ENCODE measurements at regions not wholly inside any gene's neighbourhood (a gene's known extent, or its start where the extent isn't known, plus 50 kb on each side); places are given as distances from the start of the nearest gene placed in this dataset.

- no peak for DNase-seq (ENCODE audit: low spot score)
Observed at GRCh38 chr10:128557149-128557710, 431.0 kb upstream of the MKI67 start.

- no peak for DNase-seq (ENCODE audit: low spot score)
Observed at GRCh38 chr10:128560406-128560805, 434.2 kb upstream of the MKI67 start.

- DNase-seq (ENCODE audit: low spot score) = no peak
Observed at GRCh38 chr10:128560993-128561392, 434.8 kb upstream of the MKI67 start.

- no peak for DNase-seq (ENCODE audit: low spot score)
Observed at GRCh38 chr10:128563387-128563786, 437.2 kb upstream of the MKI67 start.

GRCh38 chr10:128563904-128564303 lies 437.7 kb upstream of the MKI67 start:
- no peak for DNase-seq (ENCODE audit: low spot score)

- no peak for DNase-seq (ENCODE audit: low spot score)
Observed at GRCh38 chr10:128566361-128566968, 440.2 kb upstream of the MKI67 start.

GRCh38 chr10:128567551-128567950 lies 441.3 kb upstream of the MKI67 start:
- no peak for DNase-seq (ENCODE audit: low spot score)

GRCh38 chr10:128568041-128568440 lies 441.8 kb upstream of the MKI67 start:
- no peak for DNase-seq (ENCODE audit: low spot score)

GRCh38 chr10:128568491-128568890 lies 442.3 kb upstream of the MKI67 start:
- no peak for DNase-seq (ENCODE audit: low spot score)

- DNase-seq (ENCODE audit: low spot score) = no peak
Observed at GRCh38 chr10:128568990-128569945, 443.0 kb upstream of the MKI67 start.

- no peak for DNase-seq (ENCODE audit: low spot score)
Observed at GRCh38 chr10:128570319-128570995, 444.2 kb upstream of the MKI67 start.

GRCh38 chr10:128571071-128571470 lies 444.8 kb upstream of the MKI67 start:
- DNase-seq (ENCODE audit: low spot score) = no peak

GRCh38 chr10:128571745-128572144 lies 445.5 kb upstream of the MKI67 start:
- no peak for DNase-seq (ENCODE audit: low spot score)

GRCh38 chr10:128572696-128573095 lies 446.5 kb upstream of the MKI67 start:
- DNase-seq (ENCODE audit: low spot score) = no peak

- no peak for DNase-seq (ENCODE audit: low spot score)
Observed at GRCh38 chr10:128573281-128573845, 447.1 kb upstream of the MKI67 start.

GRCh38 chr10:128573986-128574385 lies 447.8 kb upstream of the MKI67 start:
- DNase-seq (ENCODE audit: low spot score) = no peak

GRCh38 chr10:128574581-128575210 lies 448.5 kb upstream of the MKI67 start:
- no peak for DNase-seq (ENCODE audit: low spot score)

- DNase-seq (ENCODE audit: low spot score) = no peak
Observed at GRCh38 chr10:128575761-128576160, 449.5 kb upstream of the MKI67 start.

GRCh38 chr10:128576336-128576735 lies 450.1 kb upstream of the MKI67 start:
- DNase-seq (ENCODE audit: low spot score) = no peak

GRCh38 chr10:128576943-128577670 lies 450.9 kb upstream of the MKI67 start:
- no peak for DNase-seq (ENCODE audit: low spot score)

Data from hematopoietic multipotent progenitor cell treated with erythropoietin and hydrocortisone succinate and interleukin-3 and kit ligand, for 17 days (in vitro differentiated cells).